22Rv1 (cell line): ENCODE measurements at regions not wholly inside any gene's neighbourhood (a gene's known extent, or its start where the extent isn't known, plus 50 kb on each side); places are given as distances from the start of the nearest gene placed in this dataset.

Source experiments
- H3K27ac ChIP-seq: fragments of 450-650 bp; 2 replicates; pipeline ENCODE4 v1.5.1; 2017
- ZFX ChIP-seq: fragments of 450-650 bp; IDR thresholded peaks from 2 replicates; pipeline ENCODE4 v1.6.1; 2017; ENCODE audit warnings: antibody characterized with exemption, borderline replicate concordance
- TF ChIP-seq, protein P1 (sequence below): fragments of 450-650 bp; IDR thresholded peaks from 2 replicates; pipeline ENCODE4 v1.5.1; 2017; ENCODE audit warnings: mild to moderate bottlenecking

DNA sequence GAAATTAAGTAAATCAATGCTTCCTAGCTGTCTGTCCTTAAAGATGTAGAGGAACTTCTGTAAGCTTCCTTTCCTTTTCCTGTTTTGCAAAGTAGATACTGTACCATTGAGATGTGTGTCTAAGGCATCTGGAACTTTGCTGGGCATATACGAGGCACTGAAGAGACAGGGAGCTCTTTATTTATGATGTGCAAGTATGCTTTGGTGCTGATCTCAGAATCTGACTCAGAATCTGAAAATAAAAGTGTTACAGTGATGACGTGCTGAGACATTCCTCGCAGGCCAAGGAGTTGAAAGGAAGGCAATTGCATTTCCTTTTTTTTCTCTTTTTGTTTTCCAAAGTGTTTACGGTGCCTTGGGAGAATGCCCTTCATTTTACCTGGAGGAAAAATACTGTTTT, 230.9 kb upstream of the RGPD4 start:
- TF ChIP-seq, protein P1, sequence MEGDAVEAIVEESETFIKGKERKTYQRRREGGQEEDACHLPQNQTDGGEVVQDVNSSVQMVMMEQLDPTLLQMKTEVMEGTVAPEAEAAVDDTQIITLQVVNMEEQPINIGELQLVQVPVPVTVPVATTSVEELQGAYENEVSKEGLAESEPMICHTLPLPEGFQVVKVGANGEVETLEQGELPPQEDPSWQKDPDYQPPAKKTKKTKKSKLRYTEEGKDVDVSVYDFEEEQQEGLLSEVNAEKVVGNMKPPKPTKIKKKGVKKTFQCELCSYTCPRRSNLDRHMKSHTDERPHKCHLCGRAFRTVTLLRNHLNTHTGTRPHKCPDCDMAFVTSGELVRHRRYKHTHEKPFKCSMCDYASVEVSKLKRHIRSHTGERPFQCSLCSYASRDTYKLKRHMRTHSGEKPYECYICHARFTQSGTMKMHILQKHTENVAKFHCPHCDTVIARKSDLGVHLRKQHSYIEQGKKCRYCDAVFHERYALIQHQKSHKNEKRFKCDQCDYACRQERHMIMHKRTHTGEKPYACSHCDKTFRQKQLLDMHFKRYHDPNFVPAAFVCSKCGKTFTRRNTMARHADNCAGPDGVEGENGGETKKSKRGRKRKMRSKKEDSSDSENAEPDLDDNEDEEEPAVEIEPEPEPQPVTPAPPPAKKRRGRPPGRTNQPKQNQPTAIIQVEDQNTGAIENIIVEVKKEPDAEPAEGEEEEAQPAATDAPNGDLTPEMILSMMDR, result no peak
- TF ChIP-seq ZFX, result no peak

DNA sequence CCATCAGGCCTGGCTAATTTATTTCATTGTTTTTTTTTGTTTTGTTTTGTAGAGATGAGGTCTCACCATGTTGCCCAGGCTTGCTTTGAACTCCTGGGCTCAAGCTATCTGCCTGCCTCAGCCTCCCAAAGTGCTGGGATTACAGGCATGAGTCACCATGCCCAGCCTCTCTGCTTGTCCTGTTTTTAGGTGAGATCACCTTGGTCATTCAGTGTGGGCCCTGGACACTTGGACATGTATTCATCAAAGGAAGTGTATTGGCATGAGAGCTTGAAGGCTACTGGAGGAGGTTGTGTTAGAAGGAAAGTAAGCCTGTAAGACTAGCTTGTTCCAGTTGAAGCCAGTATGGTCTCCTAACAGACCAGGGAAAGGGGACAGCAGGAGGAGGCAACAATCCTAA, 229.2 kb upstream of the RGPD4 start:
- TF ChIP-seq, protein P1, result no peak
- TF ChIP-seq ZFX, result no peak

More for the DNA sequence above, 230.9 kb upstream of the RGPD4 start:
- H3K27ac ChIP-seq, result no peak overlapping the region

DNA sequence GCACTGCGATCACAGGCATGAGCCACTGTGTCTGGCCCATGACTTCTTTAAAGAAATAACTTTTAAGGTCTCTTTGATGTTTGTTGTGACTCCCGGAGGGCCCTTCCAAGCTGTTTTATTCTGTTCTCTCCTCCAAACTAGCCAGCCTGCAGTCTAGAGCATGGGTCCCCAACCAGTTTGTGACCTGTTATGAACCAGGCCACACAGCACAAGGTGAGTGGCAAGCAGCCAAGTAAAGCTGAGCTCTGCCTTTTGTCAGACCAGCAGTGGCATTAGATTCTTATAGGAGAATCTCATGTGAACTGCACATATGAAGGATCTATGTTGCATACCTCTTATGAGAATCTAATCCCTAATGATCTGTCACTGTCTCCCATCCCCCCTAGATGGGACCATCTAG, 223.9 kb upstream of the RGPD4 start:
- TF ChIP-seq ZFX, result no peak
- TF ChIP-seq, protein P1, result no peak
- no peak overlapping the region for H3K27ac ChIP-seq

More for the DNA sequence above, 229.2 kb upstream of the RGPD4 start:
- no peak overlapping the region for H3K27ac ChIP-seq

DNA sequence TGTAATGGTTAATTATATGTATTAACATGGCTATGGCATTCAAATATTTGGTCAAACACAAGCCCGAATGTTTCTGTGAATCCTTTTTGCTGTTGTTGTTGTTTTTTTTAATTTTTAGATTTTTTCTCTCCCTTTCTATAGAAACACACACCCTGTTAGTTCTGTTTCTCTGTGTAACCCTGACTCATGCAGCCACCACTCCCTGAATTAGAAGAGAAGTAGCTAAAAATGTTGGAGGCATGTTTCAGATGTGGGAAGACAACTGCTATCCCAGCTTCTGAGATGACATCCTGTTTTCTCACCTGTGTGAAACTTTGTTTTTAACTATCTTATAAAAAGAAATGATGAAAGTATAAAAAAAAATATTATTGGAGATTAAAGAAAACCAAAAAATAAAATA, 219.6 kb upstream of the RGPD4 start:
- TF ChIP-seq, protein P1, result no peak
- TF ChIP-seq ZFX, result no peak
- H3K27ac ChIP-seq, result no peak overlapping the region

DNA sequence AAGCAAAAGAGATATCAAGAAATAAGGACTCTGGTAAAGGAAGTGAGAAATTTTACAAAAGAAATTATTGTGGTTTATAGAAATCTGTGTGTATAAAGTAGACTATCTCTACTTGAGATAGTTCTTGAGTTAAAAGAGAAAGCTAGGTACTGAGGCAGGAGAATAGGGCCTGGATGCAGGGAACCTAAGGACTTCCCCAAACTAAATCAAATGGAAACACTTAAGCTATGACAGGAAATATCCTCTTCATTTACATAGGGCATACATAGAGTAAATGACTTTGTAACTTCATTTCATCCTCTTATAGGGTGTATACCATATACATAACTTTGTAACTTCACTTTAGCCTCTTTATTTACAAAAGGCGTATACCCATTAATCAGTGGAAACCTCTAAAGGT, 219.2 kb upstream of the RGPD4 start:
- TF ChIP-seq, protein P1, result no peak
- TF ChIP-seq ZFX, result no peak
- H3K27ac ChIP-seq, result no peak overlapping the region

DNA sequence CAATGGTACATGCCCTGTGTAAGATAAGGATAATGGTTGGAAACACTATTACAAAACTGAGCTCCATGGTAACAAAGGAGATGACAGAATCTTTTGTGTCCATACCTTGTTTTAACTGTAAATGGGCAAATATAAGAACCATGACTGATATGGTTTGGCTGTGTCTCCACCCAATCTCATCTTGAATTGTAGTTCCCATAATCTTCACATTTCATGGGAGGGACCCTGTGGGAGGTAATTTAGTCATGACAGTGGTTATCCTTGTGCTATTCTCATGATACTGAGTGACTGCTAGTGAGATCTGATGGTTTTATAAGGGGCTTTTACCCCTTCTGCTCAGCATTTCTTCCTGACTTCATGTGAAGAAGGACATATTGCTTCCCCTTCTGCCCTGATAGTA, 211.7 kb upstream of the RGPD4 start:
- no peak overlapping the region for H3K27ac ChIP-seq
- TF ChIP-seq, protein P1, result no peak
- no peak for TF ChIP-seq ZFX

DNA sequence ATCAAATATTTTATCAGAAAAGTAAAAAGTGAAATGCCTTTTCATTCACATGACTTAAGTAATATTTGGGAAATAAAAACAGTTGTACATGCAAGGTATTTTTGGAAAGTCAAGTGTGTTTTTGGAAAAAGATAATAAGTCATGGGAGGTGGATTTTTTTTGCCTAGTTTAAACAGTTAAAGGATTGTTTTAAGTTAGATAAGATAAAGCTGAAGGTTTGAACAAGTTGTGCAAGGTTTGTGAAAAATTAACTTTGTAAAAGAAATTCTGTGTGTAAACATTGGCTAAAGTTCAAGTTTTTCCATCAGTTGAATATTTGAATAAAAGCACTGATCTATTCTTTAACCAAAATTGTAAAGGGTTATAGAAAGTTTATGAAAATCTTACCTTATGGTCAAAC, 207.9 kb upstream of the RGPD4 start:
- TF ChIP-seq ZFX, result no peak
- TF ChIP-seq, protein P1, result no peak

More for the DNA sequence above, 207.9 kb upstream of the RGPD4 start:
- H3K27ac ChIP-seq, result no peak overlapping the region
